Peyer's patch (tissue), 4 donors: ENCODE measurements at regions not wholly inside any gene's neighbourhood (a gene's known extent, or its start where the extent isn't known, plus 50 kb on each side); places are given as distances from the start of the nearest gene placed in this dataset.
"Not testable (repeated sequence)": the region's sequence is repeated elsewhere in the genome, so short reads cannot be mapped to it uniquely, and the experiment has no call there.

Source experiments
- DNase-seq, 3 donors: peaks; one replicate each; pipeline ENCODE4 v3.0.0-alpha.2; 2017 to 2019
- H3K27ac ChIP-seq, 4 donors: fragments of 200-600 bp; sonication (generic); one replicate each; pipeline ENCODE4 v1.5.1; 2016 to 2019
- H3K27me3 ChIP-seq, 2 donors: fragments of 200-600 bp; sonication (generic); one replicate each; pipeline ENCODE4 v1.5.1; 2019
- H3K36me3 ChIP-seq, 3 donors: fragments of 200-600 bp; sonication (generic); one replicate each; pipeline ENCODE4 v1.5.1; 2016 to 2019
- H3K4me1 ChIP-seq, 4 donors: fragments of 200-600 bp; sonication (generic); one replicate each; pipeline ENCODE4 v1.5.1; 2016 to 2019
- H3K4me3 ChIP-seq, 4 donors: fragments of 200-600 bp; sonication (generic); 1 replicate in 3 of 4; 2 replicates in 1 of 4; pipeline ENCODE4 v1.5.1; 2016 to 2019; ENCODE audit warnings: mild to moderate bottlenecking in 1 of 4
- H3K9me3 ChIP-seq, 4 donors: fragments of 200-600 bp; sonication (generic); one replicate each; pipeline ENCODE4 v1.5.1; 2016 to 2019; ENCODE audit warnings: mild to moderate bottlenecking in 1 of 4
- POLR2A ChIP-seq, 2 donors: fragments of 450-650 bp; IDR thresholded peaks; one replicate each; pipeline ENCODE4 v1.5.1; 2017; ENCODE audit warnings: antibody characterized with exemption in 2 of 2, mild to moderate bottlenecking in 2 of 2, moderate library complexity in 2 of 2
- TF ChIP-seq, protein P1 (sequence below), 6 experiments: fragments of 450-650 bp in 4 of 6; fragments of 200-600 bp in 2 of 6; sonication (generic) in 1 of 6; IDR thresholded peaks; one replicate each; pipeline ENCODE4 v1.5.1; 2017 to 2019; ENCODE audit warnings: antibody characterized with exemption in 6 of 6, mild to moderate bottlenecking in 3 of 6, moderate library complexity in 1 of 6

DNA sequence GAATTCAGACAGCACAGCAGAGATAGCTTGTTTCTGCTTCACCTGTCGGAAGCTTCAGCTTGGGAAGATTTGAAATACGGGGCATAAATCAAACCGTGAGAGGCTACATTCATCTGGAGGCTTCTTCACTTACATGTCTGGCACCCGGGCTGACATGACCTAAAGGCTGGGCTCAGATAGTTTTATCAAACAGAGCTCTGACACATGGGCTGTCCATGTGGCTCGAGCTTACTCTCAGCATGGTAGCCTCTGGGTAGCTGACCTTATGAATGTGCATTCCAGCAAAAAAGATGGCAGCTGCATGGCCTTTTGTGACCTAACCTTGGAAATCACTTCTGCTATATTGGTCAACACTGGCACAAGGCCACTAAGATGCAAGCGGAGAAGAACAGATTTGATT, 414.5 kb downstream of the NDFIP2 start:
- no peak for DNase-seq
- Histone ChIP-seq H3K4me3 (no peak overlapping the region), H3K36me3 (no peaks in the 10 kb centered on the region), H3K27ac (no peak overlapping the region), H3K4me1 (no peaks in the 10 kb centered on the region), H3K27me3 (no peaks in the 10 kb centered on the region), H3K9me3 (no peaks in the 10 kb centered on the region)
- no peak for TF ChIP-seq POLR2A (IDR thresholded peaks at IDR 0.05)
- TF ChIP-seq, protein P1, sequence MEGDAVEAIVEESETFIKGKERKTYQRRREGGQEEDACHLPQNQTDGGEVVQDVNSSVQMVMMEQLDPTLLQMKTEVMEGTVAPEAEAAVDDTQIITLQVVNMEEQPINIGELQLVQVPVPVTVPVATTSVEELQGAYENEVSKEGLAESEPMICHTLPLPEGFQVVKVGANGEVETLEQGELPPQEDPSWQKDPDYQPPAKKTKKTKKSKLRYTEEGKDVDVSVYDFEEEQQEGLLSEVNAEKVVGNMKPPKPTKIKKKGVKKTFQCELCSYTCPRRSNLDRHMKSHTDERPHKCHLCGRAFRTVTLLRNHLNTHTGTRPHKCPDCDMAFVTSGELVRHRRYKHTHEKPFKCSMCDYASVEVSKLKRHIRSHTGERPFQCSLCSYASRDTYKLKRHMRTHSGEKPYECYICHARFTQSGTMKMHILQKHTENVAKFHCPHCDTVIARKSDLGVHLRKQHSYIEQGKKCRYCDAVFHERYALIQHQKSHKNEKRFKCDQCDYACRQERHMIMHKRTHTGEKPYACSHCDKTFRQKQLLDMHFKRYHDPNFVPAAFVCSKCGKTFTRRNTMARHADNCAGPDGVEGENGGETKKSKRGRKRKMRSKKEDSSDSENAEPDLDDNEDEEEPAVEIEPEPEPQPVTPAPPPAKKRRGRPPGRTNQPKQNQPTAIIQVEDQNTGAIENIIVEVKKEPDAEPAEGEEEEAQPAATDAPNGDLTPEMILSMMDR (IDR thresholded peaks at IDR 0.05) = no peak

DNA sequence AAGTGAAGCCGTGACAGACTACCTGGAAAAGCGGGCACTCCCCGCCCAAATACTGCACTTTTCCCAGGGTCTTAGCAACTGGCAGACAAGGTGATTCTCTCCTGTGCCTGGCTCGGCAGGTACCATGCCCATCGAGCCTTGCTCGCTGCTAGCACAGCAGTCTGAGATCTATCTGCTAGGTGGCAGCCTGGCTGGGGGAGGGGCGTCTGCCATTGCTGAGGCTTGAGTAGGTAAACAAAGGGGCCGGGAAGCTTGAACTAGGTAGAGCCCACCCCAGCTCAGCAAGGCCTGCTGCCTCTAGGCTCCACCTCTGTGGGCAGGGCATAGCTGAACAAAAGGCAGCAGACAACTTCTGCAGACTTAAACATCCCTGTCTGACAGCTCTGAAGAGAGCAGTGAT, 406.3 kb downstream of the NDFIP2 start:
- not testable (repeated sequence) for DNase-seq, H3K4me3 ChIP-seq, H3K27ac ChIP-seq, H3K9me3 ChIP-seq, H3K4me1 ChIP-seq, H3K36me3 ChIP-seq, H3K27me3 ChIP-seq

DNA sequence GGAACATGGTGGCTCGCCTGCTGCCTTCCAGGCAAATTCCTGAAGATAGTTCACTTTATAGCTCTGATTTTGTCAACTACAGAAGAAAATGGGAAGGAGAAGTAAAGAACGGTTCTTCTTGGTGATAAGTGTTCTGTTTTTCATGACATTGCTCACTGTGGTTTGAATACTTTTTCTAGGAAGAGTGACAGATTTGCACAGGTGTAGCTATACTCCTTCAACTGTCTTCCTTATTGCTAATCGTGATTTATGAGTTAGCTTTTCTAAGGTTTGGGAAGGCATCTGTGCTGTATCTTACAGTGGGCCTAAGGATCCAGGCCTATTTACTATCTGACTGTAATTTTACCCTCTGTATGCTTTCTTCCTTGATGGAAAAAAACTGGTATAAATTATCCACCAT, 405.6 kb downstream of the NDFIP2 start:
- TF ChIP-seq, protein P1 (IDR thresholded peaks at IDR 0.05) = no peak
- TF ChIP-seq POLR2A (IDR thresholded peaks at IDR 0.05) = no peak
- DNase-seq = no peak
- H3K36me3 ChIP-seq = no peaks in the 10 kb centered on the region
- no peaks in the 10 kb centered on the region for H3K9me3 ChIP-seq
- H3K27ac ChIP-seq = no peak overlapping the region
- no peaks in the 10 kb centered on the region for H3K27me3 ChIP-seq
- H3K4me1 ChIP-seq = no peaks in the 10 kb centered on the region
- H3K4me3 ChIP-seq = no peak overlapping the region

DNA sequence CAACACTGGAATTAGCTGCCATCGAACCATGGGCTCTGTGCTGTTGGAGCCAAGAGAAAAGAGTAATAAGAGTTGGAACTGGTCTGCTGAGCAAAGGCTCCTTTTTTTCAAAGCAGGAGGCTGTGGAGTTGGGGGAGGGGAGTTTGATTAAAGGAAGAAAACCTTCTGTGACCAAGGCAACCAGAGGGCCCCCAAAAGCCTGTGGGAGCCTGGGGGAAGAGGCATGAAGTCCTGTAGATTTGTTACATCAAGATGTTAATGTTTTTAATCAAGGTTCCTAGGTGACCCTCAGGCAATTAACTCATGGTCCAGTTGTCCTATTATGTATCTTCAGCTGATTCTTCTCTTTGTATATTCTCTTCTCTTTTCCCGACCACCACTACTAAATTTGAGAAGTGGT, 403.9 kb downstream of the NDFIP2 start:
- TF ChIP-seq POLR2A (IDR thresholded peaks at IDR 0.05) = no peak
- TF ChIP-seq, protein P1 (IDR thresholded peaks at IDR 0.05) = no peak
- H3K36me3 ChIP-seq = no peaks in the 10 kb centered on the region
- H3K4me3 ChIP-seq = no peak overlapping the region
- H3K9me3 ChIP-seq = no peaks in the 10 kb centered on the region
- no peak overlapping the region for H3K27ac ChIP-seq
- no peaks in the 10 kb centered on the region for H3K4me1 ChIP-seq
- no peak for DNase-seq
- no peaks in the 10 kb centered on the region for H3K27me3 ChIP-seq

DNA sequence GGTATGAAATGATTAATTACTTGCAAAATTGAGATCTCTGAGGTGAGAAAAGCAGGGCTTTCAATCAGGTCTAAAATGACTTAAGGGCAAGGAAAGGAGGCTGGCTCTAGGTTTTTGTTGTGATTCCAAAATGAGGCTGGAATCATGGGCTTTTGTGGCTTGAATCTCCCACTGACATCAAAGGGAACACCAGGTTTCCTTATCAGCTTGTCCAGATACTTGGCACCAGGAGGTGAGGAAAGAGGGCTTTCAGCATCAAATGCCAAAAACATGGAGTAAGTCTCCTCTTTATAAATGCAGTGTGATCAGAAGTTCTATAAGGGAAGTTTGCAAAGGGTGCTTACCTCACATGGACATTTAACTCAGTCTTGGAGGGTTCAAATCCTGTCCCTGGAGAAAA, 402.3 kb downstream of the NDFIP2 start:
- no peaks in the 10 kb centered on the region for H3K27me3 ChIP-seq
- no peaks in the 10 kb centered on the region for H3K4me1 ChIP-seq
- no peak for TF ChIP-seq POLR2A (IDR thresholded peaks at IDR 0.05)
- no peak overlapping the region for H3K27ac ChIP-seq
- H3K4me3 ChIP-seq = no peak overlapping the region
- no peak for DNase-seq
- no peaks in the 10 kb centered on the region for H3K36me3 ChIP-seq
- no peaks in the 10 kb centered on the region for H3K9me3 ChIP-seq

DNA sequence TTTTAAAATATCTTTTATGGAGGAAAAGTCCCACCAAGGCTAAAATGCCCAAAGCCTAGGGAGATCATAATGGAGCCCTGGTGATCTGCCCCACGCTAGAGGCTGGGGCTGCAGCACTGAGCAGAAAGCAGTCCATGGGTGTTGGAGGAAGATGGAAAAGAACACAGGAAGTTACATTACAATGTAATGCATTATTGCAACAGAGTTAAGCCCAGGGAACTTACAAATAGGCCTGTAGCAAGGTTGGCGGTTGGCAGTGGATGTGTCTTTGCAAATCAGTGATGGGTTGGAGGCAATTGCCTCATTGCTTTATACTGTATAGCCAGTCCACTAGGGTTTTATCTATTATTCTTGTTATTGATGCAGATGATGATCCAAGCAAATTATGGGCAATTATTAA, 399.9 kb downstream of the NDFIP2 start:
- Histone ChIP-seq H3K9me3 (no peaks in the 10 kb centered on the region), H3K4me1 (no peaks in the 10 kb centered on the region), H3K4me3 (no peak overlapping the region), H3K27ac (no peak overlapping the region), H3K36me3 (no peaks in the 10 kb centered on the region), H3K27me3 (no peaks in the 10 kb centered on the region)
- no peak for DNase-seq
- TF ChIP-seq POLR2A (IDR thresholded peaks at IDR 0.05) = no peak
- TF ChIP-seq, protein P1 (IDR thresholded peaks at IDR 0.05) = no peak
